GM11168 (cell line): ENCODE measurements at regions not wholly inside any gene's neighbourhood (a gene's known extent, or its start where the extent isn't known, plus 50 kb on each side); places are given as distances from the start of the nearest gene placed in this dataset.

Source experiments
- in situ Hi-C: fragments of 300-500 bp; cut with MboI; formaldehyde crosslinking; loops from one replicate; pipeline ENCODE4 v1.12.0; 2022; ENCODE audit warnings: low sequenced_read_pairs; ENCODE audit not compliant: unreplicated experiment

GRCh38 chrX:100512471-100512870 lies 72.3 kb upstream of the TNMD start:
- in situ Hi-C loops: loop anchor here (25.0 kb wide), 1 partner anchor 100 kb away; no protein-coding TSS in a partner anchor

- in situ Hi-C loops: no loop called here
Observed at GRCh38 chrX:100494646-100495370, 84.7 kb upstream of the PCDH19 start.

GRCh38 chrX:100491174-100491573 lies 81.1 kb upstream of the PCDH19 start:
- in situ Hi-C loops: no loop called here

- in situ Hi-C loops: no loop called here
Observed at GRCh38 chrX:100487795-100488194, 77.7 kb upstream of the PCDH19 start.

GRCh38 chrX:100484971-100485370 lies 74.9 kb upstream of the PCDH19 start:
- in situ Hi-C loops: no loop called here

- in situ Hi-C loops: no loop called here
Observed at GRCh38 chrX:100479329-100479728, 69.3 kb upstream of the PCDH19 start.

- in situ Hi-C loops: no loop called here
Observed at GRCh38 chrX:100478714-100479306, 68.7 kb upstream of the PCDH19 start.

GRCh38 chrX:100477958-100478357 lies 67.9 kb upstream of the PCDH19 start:
- in situ Hi-C loops: no loop called here

- in situ Hi-C loops: no loop called here
Observed at GRCh38 chrX:100477467-100477866, 67.4 kb upstream of the PCDH19 start.
